Bronchial epithelial cell (primary cell): ENCODE measurements at regions not wholly inside any gene's neighbourhood (a gene's known extent, or its start where the extent isn't known, plus 50 kb on each side); places are given as distances from the start of the nearest gene placed in this dataset.

Experiments used
- DNase-seq: peaks from one replicate; pipeline ENCODE4 v3.0.0-alpha.2; 2010; ENCODE audit warnings: low read depth
- FAIRE-seq: peaks from 2 replicates; lab custom pipeline; 2011; peaks lifted over from hg19 to GRCh38; lab: Jason Lieb, UNC
- H3K27me3 ChIP-seq: 2 replicates; pipeline ENCODE4 v1.5.1; 2011; ENCODE audit warnings: low read length; ENCODE audit not compliant: control insufficient read depth, insufficient read depth
- H3K36me3 ChIP-seq: 2 replicates; pipeline ENCODE4 v1.5.1; 2011; ENCODE audit warnings: low read length; ENCODE audit not compliant: control insufficient read depth, insufficient read depth
- H3K4me3 ChIP-seq: 2 replicates; pipeline ENCODE4 v1.5.1; 2011; ENCODE audit warnings: mild to moderate bottlenecking, low read depth, low read length, control low read depth
- CTCF ChIP-seq: IDR thresholded peaks from 2 replicates; pipeline ENCODE4 v1.5.1; 2011; ENCODE audit warnings: mild to moderate bottlenecking, moderate library complexity, low read length, control low read depth, inconsistent platforms; ENCODE audit not compliant: insufficient read depth, severe bottlenecking

DNA sequence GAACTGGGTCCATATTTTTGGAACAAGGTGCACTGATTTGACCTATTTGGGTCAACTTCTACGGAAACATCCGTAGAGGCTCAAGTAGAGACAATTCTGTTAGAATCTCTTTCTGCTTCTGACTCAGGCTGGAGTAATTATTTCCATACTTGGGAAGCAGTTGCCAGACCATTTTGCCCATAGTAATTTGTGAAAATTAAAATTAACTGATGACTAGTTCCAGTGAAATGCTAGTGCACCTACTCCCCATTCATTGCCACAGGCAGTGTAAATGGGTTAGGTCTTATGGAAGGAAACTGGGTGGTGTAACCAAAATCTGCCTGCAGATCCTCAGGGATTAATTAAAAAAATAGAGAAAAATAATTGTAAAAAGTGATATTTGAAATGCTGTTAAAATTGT lies 201.1 kb downstream of the TENT4A start:
- no peak for FAIRE-seq

GRCh38 chr5:6915574-6915973 lies 202.3 kb downstream of the TENT4A start:
- no peak for TF ChIP-seq CTCF
- FAIRE-seq (no peak), DNase-seq (no peak)
- no peak overlapping the region for H3K4me3 ChIP-seq
- no peaks in the 10 kb centered on the region for H3K27me3 ChIP-seq
- H3K36me3 ChIP-seq: no peaks in the 10 kb centered on the region

More for the DNA sequence above, 201.1 kb downstream of the TENT4A start:
- Histone ChIP-seq H3K36me3 (no peaks in the 10 kb centered on the region), H3K27me3 (no peaks in the 10 kb centered on the region), H3K4me3 (no peak overlapping the region)
- no peak for DNase-seq
- no peak for TF ChIP-seq CTCF

DNA sequence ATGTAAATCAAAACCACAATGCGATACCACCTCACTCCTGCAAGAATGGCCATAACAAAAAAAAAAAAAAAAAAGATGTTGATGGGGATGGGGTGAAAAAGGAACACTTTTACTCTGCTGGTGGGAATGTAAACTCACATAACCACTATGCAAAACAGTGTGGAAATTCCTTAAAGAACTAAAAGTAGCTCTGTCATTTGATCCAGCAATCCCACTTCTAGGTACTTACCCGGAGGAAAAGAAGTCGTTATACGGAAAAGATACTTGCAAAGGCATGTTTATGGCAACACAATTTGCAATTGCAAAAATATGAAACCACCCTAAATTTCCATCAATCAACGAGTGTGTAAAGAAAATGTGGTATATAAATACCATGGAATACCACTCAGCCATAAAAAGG lies 205.0 kb downstream of the TENT4A start:
- no peaks in the 10 kb centered on the region for H3K36me3 ChIP-seq

GRCh38 chr5:6920628-6921256 lies 207.5 kb downstream of the TENT4A start:
- no peak for DNase-seq
- no peak for TF ChIP-seq CTCF
- Histone ChIP-seq H3K27me3 (no peaks in the 10 kb centered on the region), H3K36me3 (no peaks in the 10 kb centered on the region), H3K4me3 (no peak overlapping the region)
- no peak for FAIRE-seq

More for the DNA sequence above, 205.0 kb downstream of the TENT4A start:
- no peak for TF ChIP-seq CTCF
- DNase-seq (no peak), FAIRE-seq (no peak)
- Histone ChIP-seq H3K27me3 (no peaks in the 10 kb centered on the region), H3K4me3 (no peak overlapping the region)

DNA sequence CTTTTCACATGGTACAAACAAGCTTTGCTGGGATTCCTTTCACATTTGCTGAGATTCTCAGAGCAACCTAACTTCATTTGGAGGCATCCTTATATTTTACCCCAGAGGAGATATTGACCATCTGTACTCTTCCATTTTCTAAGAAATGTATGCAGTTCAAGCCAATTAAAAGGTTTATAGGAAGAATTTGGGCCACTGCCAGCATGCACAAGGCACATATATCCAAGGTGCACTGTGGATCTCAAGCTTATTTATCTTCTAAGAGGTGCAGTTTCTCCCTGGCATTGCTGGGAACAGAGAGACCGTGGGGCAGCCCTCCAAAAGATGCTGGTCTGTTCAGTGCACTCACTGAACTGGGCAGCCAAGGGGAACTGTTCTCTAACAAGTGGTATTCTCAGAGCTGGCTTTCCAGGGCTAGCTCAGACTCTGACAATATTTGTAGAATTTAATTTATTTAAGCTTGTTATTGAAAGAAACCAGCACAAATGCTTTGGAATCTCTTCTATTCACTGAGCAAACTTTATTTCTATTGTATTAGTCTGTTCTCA lies 213.3 kb downstream of the TENT4A start:
- DNase-seq (no peak), FAIRE-seq (no peak)
- no peak for TF ChIP-seq CTCF
- Histone ChIP-seq H3K36me3 (no peaks in the 10 kb centered on the region), H3K27me3 (no peaks in the 10 kb centered on the region), H3K4me3 (no peak overlapping the region)

- no peaks in the 10 kb centered on the region for H3K27me3 ChIP-seq
- FAIRE-seq (no peak), DNase-seq (no peak)
- no peaks in the 10 kb centered on the region for H3K36me3 ChIP-seq
- no peak for TF ChIP-seq CTCF
- H3K4me3 ChIP-seq: no peak overlapping the region
These were observed 222.8 kb downstream of the TENT4A start for GRCh38 chr5:6936031-6936430.
